ENCODE measurements at regions not wholly inside any gene's neighbourhood (a gene's known extent, or its start where the extent isn't known, plus 50 kb on each side); places are given as distances from the start of the nearest gene placed in this dataset.

DNA sequence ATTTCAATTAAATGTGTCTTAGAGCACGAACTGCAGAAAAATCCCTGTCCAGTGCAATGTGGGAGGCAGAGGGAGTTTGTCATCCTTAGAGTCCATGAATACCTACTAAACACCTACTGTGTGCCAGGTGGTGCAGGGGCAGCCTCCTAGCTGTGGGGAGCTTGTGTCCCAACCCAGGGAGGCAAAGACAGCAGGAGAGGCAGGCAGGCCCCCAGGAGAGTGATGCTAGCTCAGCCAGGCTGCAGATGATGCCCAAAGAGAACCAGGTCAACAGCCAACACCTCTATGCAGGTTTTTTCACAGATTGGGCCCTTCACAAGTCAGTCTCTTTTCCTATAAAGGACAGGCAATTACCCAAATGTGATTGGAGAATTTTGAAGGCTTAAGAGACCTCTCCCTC, 108.2 kb upstream of the UQCRFS1 start:
- TF ChIP-seq, protein P1, sequence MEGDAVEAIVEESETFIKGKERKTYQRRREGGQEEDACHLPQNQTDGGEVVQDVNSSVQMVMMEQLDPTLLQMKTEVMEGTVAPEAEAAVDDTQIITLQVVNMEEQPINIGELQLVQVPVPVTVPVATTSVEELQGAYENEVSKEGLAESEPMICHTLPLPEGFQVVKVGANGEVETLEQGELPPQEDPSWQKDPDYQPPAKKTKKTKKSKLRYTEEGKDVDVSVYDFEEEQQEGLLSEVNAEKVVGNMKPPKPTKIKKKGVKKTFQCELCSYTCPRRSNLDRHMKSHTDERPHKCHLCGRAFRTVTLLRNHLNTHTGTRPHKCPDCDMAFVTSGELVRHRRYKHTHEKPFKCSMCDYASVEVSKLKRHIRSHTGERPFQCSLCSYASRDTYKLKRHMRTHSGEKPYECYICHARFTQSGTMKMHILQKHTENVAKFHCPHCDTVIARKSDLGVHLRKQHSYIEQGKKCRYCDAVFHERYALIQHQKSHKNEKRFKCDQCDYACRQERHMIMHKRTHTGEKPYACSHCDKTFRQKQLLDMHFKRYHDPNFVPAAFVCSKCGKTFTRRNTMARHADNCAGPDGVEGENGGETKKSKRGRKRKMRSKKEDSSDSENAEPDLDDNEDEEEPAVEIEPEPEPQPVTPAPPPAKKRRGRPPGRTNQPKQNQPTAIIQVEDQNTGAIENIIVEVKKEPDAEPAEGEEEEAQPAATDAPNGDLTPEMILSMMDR (IDR thresholded peaks at IDR 0.05), result no peak
- TF ChIP-seq EP300 (IDR thresholded peaks at IDR 0.05; ENCODE audit: low read depth), result no peak
- no peak for TF ChIP-seq POLR2A (IDR thresholded peaks at IDR 0.05)
- TF ChIP-seq POLR2AphosphoS5 (IDR thresholded peaks at IDR 0.05), result no peak
